GM23338 (cell line): ENCODE measurements at regions not wholly inside any gene's neighbourhood (a gene's known extent, or its start where the extent isn't known, plus 50 kb on each side); places are given as distances from the start of the nearest gene placed in this dataset.
"Not testable (repeated sequence)": the region's sequence is repeated elsewhere in the genome, so short reads cannot be mapped to it uniquely, and the experiment has no call there.

Source experiments
- EZH2 ChIP-seq: fragments of 200-600 bp; sonication (generic); IDR thresholded peaks from one replicate; pipeline ENCODE4 v1.8.0; 2017; ENCODE audit warnings: antibody characterized with exemption, mild to moderate bottlenecking, low read depth; ENCODE audit not compliant: unreplicated experiment
- EZH2phosphoT487 ChIP-seq: fragments of 200-600 bp; sonication (generic); IDR thresholded peaks from one replicate; pipeline ENCODE4 v1.8.1; 2018; ENCODE audit warnings: antibody characterized with exemption; ENCODE audit not compliant: unreplicated experiment
- POLR2AphosphoS5 ChIP-seq: IDR thresholded peaks from 2 replicates; pipeline ENCODE4 v1.6.1; 2016; ENCODE audit warnings: antibody characterized with exemption, low read depth
- ZNF114 ChIP-seq: fragments of 250-450 bp; sonication (Bioruptor Pico); IDR thresholded peaks from 2 replicates; pipeline ENCODE4 v1.5.0; 2020; ENCODE audit warnings: mild to moderate bottlenecking, moderate library complexity
- TF ChIP-seq, protein P1 (sequence below), 2 experiments: fragments of 200-600 bp in 1 of 2; sonication (generic) in 1 of 2; conservative IDR thresholded peaks; 2 replicates each; pipeline versions ENCODE4 v1.5.1 to v1.6.1; 2016 to 2017; ENCODE audit warnings: antibody characterized with exemption in 2 of 2, low read depth in 2 of 2, mild to moderate bottlenecking in 2 of 2, moderate library complexity in 1 of 2
- TF ChIP-seq, protein P2 (sequence below): IDR thresholded peaks from one replicate; pipeline ENCODE4 v1.6.1; 2018; ENCODE audit warnings: antibody characterized with exemption; ENCODE audit not compliant: unreplicated experiment

GRCh38 chr1:213514408-213515179 is 463.6 kb downstream of the RPS6KC1 start:
- TF ChIP-seq, protein P1, sequence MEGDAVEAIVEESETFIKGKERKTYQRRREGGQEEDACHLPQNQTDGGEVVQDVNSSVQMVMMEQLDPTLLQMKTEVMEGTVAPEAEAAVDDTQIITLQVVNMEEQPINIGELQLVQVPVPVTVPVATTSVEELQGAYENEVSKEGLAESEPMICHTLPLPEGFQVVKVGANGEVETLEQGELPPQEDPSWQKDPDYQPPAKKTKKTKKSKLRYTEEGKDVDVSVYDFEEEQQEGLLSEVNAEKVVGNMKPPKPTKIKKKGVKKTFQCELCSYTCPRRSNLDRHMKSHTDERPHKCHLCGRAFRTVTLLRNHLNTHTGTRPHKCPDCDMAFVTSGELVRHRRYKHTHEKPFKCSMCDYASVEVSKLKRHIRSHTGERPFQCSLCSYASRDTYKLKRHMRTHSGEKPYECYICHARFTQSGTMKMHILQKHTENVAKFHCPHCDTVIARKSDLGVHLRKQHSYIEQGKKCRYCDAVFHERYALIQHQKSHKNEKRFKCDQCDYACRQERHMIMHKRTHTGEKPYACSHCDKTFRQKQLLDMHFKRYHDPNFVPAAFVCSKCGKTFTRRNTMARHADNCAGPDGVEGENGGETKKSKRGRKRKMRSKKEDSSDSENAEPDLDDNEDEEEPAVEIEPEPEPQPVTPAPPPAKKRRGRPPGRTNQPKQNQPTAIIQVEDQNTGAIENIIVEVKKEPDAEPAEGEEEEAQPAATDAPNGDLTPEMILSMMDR (conservative IDR thresholded peaks at IDR 0.05; ENCODE audit: low read depth in 2 of 2): not testable (repeated sequence)
- TF ChIP-seq, protein P2, sequence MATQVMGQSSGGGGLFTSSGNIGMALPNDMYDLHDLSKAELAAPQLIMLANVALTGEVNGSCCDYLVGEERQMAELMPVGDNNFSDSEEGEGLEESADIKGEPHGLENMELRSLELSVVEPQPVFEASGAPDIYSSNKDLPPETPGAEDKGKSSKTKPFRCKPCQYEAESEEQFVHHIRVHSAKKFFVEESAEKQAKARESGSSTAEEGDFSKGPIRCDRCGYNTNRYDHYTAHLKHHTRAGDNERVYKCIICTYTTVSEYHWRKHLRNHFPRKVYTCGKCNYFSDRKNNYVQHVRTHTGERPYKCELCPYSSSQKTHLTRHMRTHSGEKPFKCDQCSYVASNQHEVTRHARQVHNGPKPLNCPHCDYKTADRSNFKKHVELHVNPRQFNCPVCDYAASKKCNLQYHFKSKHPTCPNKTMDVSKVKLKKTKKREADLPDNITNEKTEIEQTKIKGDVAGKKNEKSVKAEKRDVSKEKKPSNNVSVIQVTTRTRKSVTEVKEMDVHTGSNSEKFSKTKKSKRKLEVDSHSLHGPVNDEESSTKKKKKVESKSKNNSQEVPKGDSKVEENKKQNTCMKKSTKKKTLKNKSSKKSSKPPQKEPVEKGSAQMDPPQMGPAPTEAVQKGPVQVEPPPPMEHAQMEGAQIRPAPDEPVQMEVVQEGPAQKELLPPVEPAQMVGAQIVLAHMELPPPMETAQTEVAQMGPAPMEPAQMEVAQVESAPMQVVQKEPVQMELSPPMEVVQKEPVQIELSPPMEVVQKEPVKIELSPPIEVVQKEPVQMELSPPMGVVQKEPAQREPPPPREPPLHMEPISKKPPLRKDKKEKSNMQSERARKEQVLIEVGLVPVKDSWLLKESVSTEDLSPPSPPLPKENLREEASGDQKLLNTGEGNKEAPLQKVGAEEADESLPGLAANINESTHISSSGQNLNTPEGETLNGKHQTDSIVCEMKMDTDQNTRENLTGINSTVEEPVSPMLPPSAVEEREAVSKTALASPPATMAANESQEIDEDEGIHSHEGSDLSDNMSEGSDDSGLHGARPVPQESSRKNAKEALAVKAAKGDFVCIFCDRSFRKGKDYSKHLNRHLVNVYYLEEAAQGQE: not testable (repeated sequence)
- not testable (repeated sequence) for TF ChIP-seq ZNF114 (CRISPR knock-in tag); POLR2AphosphoS5; EZH2phosphoT487; EZH2
